ENCODE measurements at regions not wholly inside any gene's neighbourhood (a gene's known extent, or its start where the extent isn't known, plus 50 kb on each side); places are given as distances from the start of the nearest gene placed in this dataset.

DNA sequence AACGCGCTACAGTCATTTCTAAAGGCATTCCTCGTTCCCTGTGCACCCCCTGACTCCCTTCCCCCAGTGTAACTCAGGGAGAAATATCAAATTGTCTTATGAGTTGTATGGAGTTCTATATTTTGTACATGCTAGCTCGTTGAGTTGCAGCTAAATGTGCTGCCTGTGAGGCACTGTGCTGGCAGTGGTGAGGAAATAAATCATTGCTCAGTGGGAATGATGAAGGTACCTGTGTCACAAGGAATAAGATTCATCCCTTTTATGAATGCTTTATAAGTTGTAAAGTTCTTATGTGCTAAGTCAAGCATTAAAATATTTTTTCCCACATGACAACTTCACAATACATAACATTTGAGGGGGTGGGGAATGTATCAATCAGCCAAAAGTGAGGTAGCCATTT, 939.6 kb upstream of the CRIM1 start:
- TF ChIP-seq, protein P1, sequence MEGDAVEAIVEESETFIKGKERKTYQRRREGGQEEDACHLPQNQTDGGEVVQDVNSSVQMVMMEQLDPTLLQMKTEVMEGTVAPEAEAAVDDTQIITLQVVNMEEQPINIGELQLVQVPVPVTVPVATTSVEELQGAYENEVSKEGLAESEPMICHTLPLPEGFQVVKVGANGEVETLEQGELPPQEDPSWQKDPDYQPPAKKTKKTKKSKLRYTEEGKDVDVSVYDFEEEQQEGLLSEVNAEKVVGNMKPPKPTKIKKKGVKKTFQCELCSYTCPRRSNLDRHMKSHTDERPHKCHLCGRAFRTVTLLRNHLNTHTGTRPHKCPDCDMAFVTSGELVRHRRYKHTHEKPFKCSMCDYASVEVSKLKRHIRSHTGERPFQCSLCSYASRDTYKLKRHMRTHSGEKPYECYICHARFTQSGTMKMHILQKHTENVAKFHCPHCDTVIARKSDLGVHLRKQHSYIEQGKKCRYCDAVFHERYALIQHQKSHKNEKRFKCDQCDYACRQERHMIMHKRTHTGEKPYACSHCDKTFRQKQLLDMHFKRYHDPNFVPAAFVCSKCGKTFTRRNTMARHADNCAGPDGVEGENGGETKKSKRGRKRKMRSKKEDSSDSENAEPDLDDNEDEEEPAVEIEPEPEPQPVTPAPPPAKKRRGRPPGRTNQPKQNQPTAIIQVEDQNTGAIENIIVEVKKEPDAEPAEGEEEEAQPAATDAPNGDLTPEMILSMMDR (conservative IDR thresholded peaks at IDR 0.05; ENCODE audit: low read depth, low read length): no peak
- TF ChIP-seq EZH2 (IDR thresholded peaks at IDR 0.05; ENCODE audit: low read length, unreplicated experiment): no peak
- no peak for TF ChIP-seq EZH2phosphoT487 (IDR thresholded peaks at IDR 0.05; ENCODE audit: borderline replicate concordance, low read length)
